Right atrium auricular region (tissue), 2 donors: ENCODE measurements at regions not wholly inside any gene's neighbourhood (a gene's known extent, or its start where the extent isn't known, plus 50 kb on each side); places are given as distances from the start of the nearest gene placed in this dataset.

ENCODE experiments used
- DNase-seq: peaks from one replicate; pipeline ENCODE4 v3.0.0-alpha.2; 2019; ENCODE audit warnings: low spot score
- H3K27ac ChIP-seq, 2 donors: fragments of 200-600 bp; sonication (generic); 1 replicate in 1 of 2; 2 replicates in 1 of 2; pipeline ENCODE4 v1.5.1; 2016 to 2019
- H3K27me3 ChIP-seq, 2 donors: fragments of 200-600 bp; sonication (generic); one replicate each; pipeline versions ENCODE4 v1.5.1 to v1.6.0; 2017 to 2019
- H3K36me3 ChIP-seq: fragments of 200-600 bp; sonication (generic); one replicate; pipeline ENCODE4 v1.5.1; 2016
- H3K4me1 ChIP-seq, 2 donors: fragments of 200-600 bp; sonication (generic); one replicate each; pipeline versions ENCODE4 v1.5.1 to v1.6.0; 2017 to 2019
- H3K4me3 ChIP-seq, 2 donors: fragments of 200-600 bp; sonication (generic); 1 replicate in 1 of 2; 2 replicates in 1 of 2; pipeline ENCODE4 v1.5.1; 2017 to 2019; ENCODE audit warnings: mild to moderate bottlenecking in 1 of 2, moderate library complexity in 1 of 2
- H3K9me3 ChIP-seq, 2 donors: fragments of 200-600 bp; sonication (generic); one replicate each; pipeline ENCODE4 v1.5.1; 2019
- TF ChIP-seq, protein P1 (sequence below), 2 donors: fragments of 200-600 bp; sonication (generic); IDR thresholded peaks; one replicate each; pipeline ENCODE4 v1.5.1; 2019; ENCODE audit warnings: antibody characterized with exemption in 2 of 2

- no peak for DNase-seq
Observed at GRCh38 chr5:35339006-35339405, 108.7 kb upstream of the PRLR start.

GRCh38 chr5:35338157-35338453, 107.8 kb upstream of the PRLR start:
- Histone ChIP-seq H3K27ac (no peak overlapping the region), H3K4me3 (no peak overlapping the region), H3K36me3 (no peaks in the 10 kb centered on the region), H3K9me3 (peaks cover 0 to 13% of the 10 kb centered on the region in 2 donors), H3K27me3 (no peaks in the 10 kb centered on the region), H3K4me1 (no peaks in the 10 kb centered on the region)
- no peak for DNase-seq
- TF ChIP-seq, protein P1, sequence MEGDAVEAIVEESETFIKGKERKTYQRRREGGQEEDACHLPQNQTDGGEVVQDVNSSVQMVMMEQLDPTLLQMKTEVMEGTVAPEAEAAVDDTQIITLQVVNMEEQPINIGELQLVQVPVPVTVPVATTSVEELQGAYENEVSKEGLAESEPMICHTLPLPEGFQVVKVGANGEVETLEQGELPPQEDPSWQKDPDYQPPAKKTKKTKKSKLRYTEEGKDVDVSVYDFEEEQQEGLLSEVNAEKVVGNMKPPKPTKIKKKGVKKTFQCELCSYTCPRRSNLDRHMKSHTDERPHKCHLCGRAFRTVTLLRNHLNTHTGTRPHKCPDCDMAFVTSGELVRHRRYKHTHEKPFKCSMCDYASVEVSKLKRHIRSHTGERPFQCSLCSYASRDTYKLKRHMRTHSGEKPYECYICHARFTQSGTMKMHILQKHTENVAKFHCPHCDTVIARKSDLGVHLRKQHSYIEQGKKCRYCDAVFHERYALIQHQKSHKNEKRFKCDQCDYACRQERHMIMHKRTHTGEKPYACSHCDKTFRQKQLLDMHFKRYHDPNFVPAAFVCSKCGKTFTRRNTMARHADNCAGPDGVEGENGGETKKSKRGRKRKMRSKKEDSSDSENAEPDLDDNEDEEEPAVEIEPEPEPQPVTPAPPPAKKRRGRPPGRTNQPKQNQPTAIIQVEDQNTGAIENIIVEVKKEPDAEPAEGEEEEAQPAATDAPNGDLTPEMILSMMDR (IDR thresholded peaks at IDR 0.05), result no peak

More at GRCh38 chr5:35339006-35339405, 108.7 kb upstream of the PRLR start:
- Histone ChIP-seq H3K9me3 (peaks cover 0 to 13% of the 10 kb centered on the region in 2 donors), H3K4me1 (no peaks in the 10 kb centered on the region), H3K27me3 (no peaks in the 10 kb centered on the region), H3K4me3 (no peak overlapping the region), H3K27ac (no peak overlapping the region), H3K36me3 (no peaks in the 10 kb centered on the region)
- TF ChIP-seq, protein P1 (IDR thresholded peaks at IDR 0.05), result no peak

- Histone ChIP-seq H3K4me3 (no peak overlapping the region), H3K27ac (no peak overlapping the region), H3K4me1 (no peaks in the 10 kb centered on the region), H3K27me3 (no peaks in the 10 kb centered on the region), H3K9me3 (peaks cover 0 to 13% of the 10 kb centered on the region in 2 donors), H3K36me3 (no peaks in the 10 kb centered on the region)
- TF ChIP-seq, protein P1 (IDR thresholded peaks at IDR 0.05), result no peak
- DNase-seq, result no peak
Observed at GRCh38 chr5:35337340-35338156, 107.3 kb upstream of the PRLR start.

DNA sequence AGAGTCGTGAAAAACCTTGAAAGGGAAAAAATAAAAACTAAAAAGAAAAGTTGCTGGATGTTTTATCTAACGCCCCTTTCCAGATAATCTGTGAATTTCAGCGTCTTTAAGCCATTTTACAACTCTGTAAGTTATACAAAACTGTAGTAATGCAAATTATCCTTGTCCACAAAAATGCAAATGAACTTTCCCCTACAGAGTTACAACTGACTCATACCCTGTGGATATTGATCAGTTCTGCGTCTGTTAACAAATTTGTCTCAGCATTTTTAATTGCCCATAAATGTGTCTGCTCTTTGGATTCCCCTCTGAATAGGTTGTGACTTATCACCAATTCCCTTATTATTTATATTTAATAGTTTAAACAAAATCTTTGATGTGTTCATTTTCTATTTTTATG, 105.9 kb upstream of the PRLR start:
- Histone ChIP-seq H3K9me3 (peaks cover 0 to 13% of the 10 kb centered on the region in 2 donors), H3K4me1 (no peaks in the 10 kb centered on the region), H3K36me3 (no peaks in the 10 kb centered on the region), H3K27me3 (no peaks in the 10 kb centered on the region), H3K27ac (no peak overlapping the region), H3K4me3 (no peak overlapping the region)
- DNase-seq, result no peak
- TF ChIP-seq, protein P1 (IDR thresholded peaks at IDR 0.05), result no peak

GRCh38 chr5:35335752-35336151, 105.5 kb upstream of the PRLR start:
- H3K27ac ChIP-seq, result no peak overlapping the region
- H3K36me3 ChIP-seq, result no peaks in the 10 kb centered on the region
- TF ChIP-seq, protein P1 (IDR thresholded peaks at IDR 0.05), result no peak
- no peak for DNase-seq
- H3K4me1 ChIP-seq, result no peaks in the 10 kb centered on the region
- peaks cover 0 to 13% of the 10 kb centered on the region in 2 donors for H3K9me3 ChIP-seq
- no peak overlapping the region for H3K4me3 ChIP-seq
- H3K27me3 ChIP-seq, result no peaks in the 10 kb centered on the region

DNA sequence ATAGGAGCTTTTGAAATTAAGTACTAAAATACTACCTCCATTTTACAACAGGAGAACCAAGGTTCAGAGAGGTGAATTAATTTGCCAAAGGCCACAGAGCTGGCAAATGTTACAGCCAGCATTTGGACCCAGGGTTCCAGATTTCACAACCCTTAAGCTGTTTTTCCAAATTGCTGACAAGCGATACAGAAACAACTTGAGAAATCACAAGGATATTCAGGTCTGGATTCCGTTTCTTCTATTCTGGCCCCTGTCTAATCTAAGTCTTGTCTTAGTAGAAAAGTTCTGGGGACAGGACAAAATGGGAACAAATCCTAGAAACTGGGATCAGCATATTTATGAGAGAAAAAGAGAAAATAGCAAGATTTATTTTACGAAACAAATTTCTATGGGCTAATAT, 103.1 kb upstream of the PRLR start:
- Histone ChIP-seq H3K36me3 (no peaks in the 10 kb centered on the region), H3K9me3 (no peaks in the 10 kb centered on the region), H3K27ac (no peak overlapping the region), H3K4me1 (no peaks in the 10 kb centered on the region), H3K4me3 (no peak overlapping the region), H3K27me3 (no peaks in the 10 kb centered on the region)
- DNase-seq, result no peak
- TF ChIP-seq, protein P1 (IDR thresholded peaks at IDR 0.05), result no peak
